KBM-7 (cell line): ENCODE measurements at regions not wholly inside any gene's neighbourhood (a gene's known extent, or its start where the extent isn't known, plus 50 kb on each side); places are given as distances from the start of the nearest gene placed in this dataset.
"Not testable (repeated sequence)": the region's sequence is repeated elsewhere in the genome, so short reads cannot be mapped to it uniquely, and the experiment has no call there.

ENCODE experiments used
- DNase-seq: peaks from one replicate; pipeline ENCODE4 v3.0.0-alpha.2; 2015
- in situ Hi-C: fragments of 300-500 bp; cut with MboI; formaldehyde crosslinking; loops from 2 replicates; pipeline ENCODE4 v1.14.3; 2020; ENCODE audit warnings: low sequenced_read_pairs, low pct_unique_long_range_greater_than_20kb, mixed read lengths

- in situ Hi-C loops, DNase-seq: not testable (repeated sequence)
Observed at GRCh38 chr4:54602175-54602574, 55.6 kb upstream of the KIT start.

DNA sequence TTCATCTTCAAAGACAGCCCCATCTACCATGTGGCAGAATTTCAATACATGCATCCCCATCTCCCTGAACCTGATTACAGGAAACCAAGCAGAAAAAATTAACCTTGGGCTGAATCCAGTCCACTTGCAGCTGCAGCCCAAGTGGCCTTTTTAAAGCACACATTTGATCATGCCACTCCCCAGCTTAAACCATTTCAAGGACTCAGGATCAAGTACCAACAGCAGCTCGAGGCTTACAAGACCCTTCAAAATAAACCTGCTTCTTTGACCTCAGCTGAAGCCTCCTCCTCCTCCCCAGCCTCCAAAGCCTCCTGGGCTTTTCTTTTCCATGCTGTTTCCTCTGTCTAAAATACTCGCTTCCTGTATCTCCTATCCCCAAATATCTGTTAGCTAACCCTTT is 50.7 kb upstream of the KIT start:
- in situ Hi-C loops = no loop called here
- no peak for DNase-seq

- DNase-seq = no peak
- in situ Hi-C loops = no loop called here
Observed at GRCh38 chr4:54607521-54607920, 50.2 kb upstream of the KIT start.
